GM23248 (cell line): ENCODE measurements at regions not wholly inside any gene's neighbourhood (a gene's known extent, or its start where the extent isn't known, plus 50 kb on each side); places are given as distances from the start of the nearest gene placed in this dataset.
A peak's percentile ranks its signal among the peaks of the same experiment; 100 is the strongest.

Source experiments
- DNase-seq: peaks from one replicate; pipeline ENCODE4 v3.0.0-alpha.2; 2015
- H2AFZ ChIP-seq: fragments of 200-600 bp; sonication (generic); 2 replicates; pipeline ENCODE4 v1.6.1; 2016; ENCODE audit warnings: antibody characterized with exemption
- H3F3A ChIP-seq: fragments of 200-600 bp; sonication (generic); 2 replicates; pipeline ENCODE4 v1.6.1; 2016; ENCODE audit warnings: mild to moderate bottlenecking, antibody characterized with exemption, mixed run types; ENCODE audit not compliant: insufficient read depth
- H3K27ac ChIP-seq: fragments of 200-600 bp; sonication (generic); 2 replicates; pipeline ENCODE4 v1.5.1; 2016; ENCODE audit warnings: mild to moderate bottlenecking
- H3K27me3 ChIP-seq: fragments of 200-600 bp; sonication (generic); replicated peaks from 2 replicates; pipeline ENCODE4 v1.6.1; 2016; ENCODE audit warnings: mild to moderate bottlenecking; ENCODE audit not compliant: insufficient read depth
- H3K36me3 ChIP-seq: fragments of 200-600 bp; sonication (generic); 2 replicates; pipeline ENCODE4 v1.6.1; 2016; ENCODE audit warnings: low read depth, mild to moderate bottlenecking
- H3K4me1 ChIP-seq: fragments of 200-600 bp; sonication (generic); 2 replicates; pipeline ENCODE4 v1.6.1; 2016; ENCODE audit warnings: mild to moderate bottlenecking; ENCODE audit not compliant: insufficient read depth
- H3K4me2 ChIP-seq: fragments of 200-600 bp; sonication (generic); one replicate; pipeline ENCODE4 v1.6.1; 2016; ENCODE audit warnings: mild to moderate bottlenecking; ENCODE audit not compliant: unreplicated experiment
- H3K4me3 ChIP-seq: fragments of 200-600 bp; sonication (generic); 2 replicates; pipeline ENCODE4 v1.5.1; 2016; ENCODE audit warnings: mild to moderate bottlenecking
- H3K79me2 ChIP-seq: fragments of 200-600 bp; sonication (generic); 2 replicates; pipeline ENCODE4 v1.6.1; 2016; ENCODE audit warnings: mild to moderate bottlenecking; ENCODE audit not compliant: insufficient read depth
- H3K9ac ChIP-seq: fragments of 200-600 bp; sonication (generic); 2 replicates; pipeline ENCODE4 v1.6.1; 2016; ENCODE audit warnings: mild to moderate bottlenecking
- H3K9me2 ChIP-seq: fragments of 200-600 bp; sonication (generic); 2 replicates; pipeline ENCODE4 v1.6.1; 2016; ENCODE audit warnings: mixed run types, mild to moderate bottlenecking, moderate library complexity; ENCODE audit not compliant: insufficient read depth
- H3K9me3 ChIP-seq: fragments of 200-600 bp; sonication (generic); one replicate; pipeline ENCODE4 v1.6.1; 2017; ENCODE audit warnings: low read depth
- H4K20me1 ChIP-seq: fragments of 200-600 bp; sonication (generic); 2 replicates; pipeline ENCODE4 v1.6.0; 2016; ENCODE audit not compliant: insufficient read depth
- EZH2 ChIP-seq: fragments of 200-600 bp; sonication (generic); IDR thresholded peaks from 2 replicates; pipeline ENCODE4 v1.6.1; 2018; ENCODE audit warnings: antibody characterized with exemption, mild to moderate bottlenecking; ENCODE audit not compliant: insufficient read depth, poor library complexity, severe bottlenecking
- EZH2phosphoT487 ChIP-seq: fragments of 200-600 bp; sonication (generic); IDR thresholded peaks from 2 replicates; pipeline ENCODE4 v1.6.1; 2018; ENCODE audit warnings: antibody characterized with exemption, moderate library complexity, mild to moderate bottlenecking, low read depth; ENCODE audit not compliant: insufficient read depth
- WGBS, 2 experiments: methylation state at CpG; one replicate each; pipeline ENCODE4 v1.1.6; 2015 to 2017; ENCODE audit warnings: low lambda C conversion rate in 2 of 2, low coverage in 1 of 2; ENCODE audit errors: missing lambda C conversion rate in 2 of 2; 5-methylcytosine and 5-hydroxymethylcytosine counted together
- in situ Hi-C: fragments of 300-500 bp; cut with MboI; formaldehyde crosslinking; loops from 2 replicates; pipeline ENCODE4 v1.15.0; 2020

DNA sequence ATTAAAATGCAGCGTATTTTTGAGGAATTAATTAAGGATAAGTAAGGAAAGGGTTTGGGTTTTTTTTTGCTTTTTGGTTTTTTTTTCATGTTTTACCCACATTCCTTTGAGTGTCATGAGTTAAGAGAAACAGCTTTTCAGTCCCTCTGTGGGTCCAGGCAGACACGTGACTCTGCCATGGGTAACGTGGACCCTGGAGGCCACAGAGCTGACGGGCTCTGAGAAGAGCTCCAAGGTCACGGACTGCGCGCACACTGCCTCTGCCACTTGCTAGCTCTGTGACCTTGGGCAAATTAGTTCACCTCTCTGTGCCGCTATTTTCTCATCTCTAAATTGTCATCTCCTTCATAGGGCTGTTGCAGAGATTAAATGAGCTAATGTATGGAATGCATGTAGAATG lies 588.2 kb upstream of the CDH11 start:
- Histone ChIP-seq H3K9me2 (no peaks in the 10 kb centered on the region), H3K4me1 (no peaks in the 10 kb centered on the region), H3K36me3 (no peaks in the 10 kb centered on the region), H3F3A (no peaks in the 10 kb centered on the region), H3K9me3 (no peaks in the 10 kb centered on the region), H4K20me1 (no peaks in the 10 kb centered on the region), H3K27me3 (no peaks in the 10 kb centered on the region), H3K4me2 (no peak overlapping the region), H3K79me2 (no peaks in the 10 kb centered on the region), H3K27ac (no peak overlapping the region), H2AFZ (no peak overlapping the region), H3K9ac (no peak overlapping the region), H3K4me3 (no peak overlapping the region)
- DNase-seq: no peak
- TF ChIP-seq EZH2: no peak
- TF ChIP-seq EZH2phosphoT487: no peak
- in situ Hi-C loops: no loop called here
- WGBS, 2 experiments: 88 to 91% methylated on average over 8 of the region's 8 CpGs

DNA sequence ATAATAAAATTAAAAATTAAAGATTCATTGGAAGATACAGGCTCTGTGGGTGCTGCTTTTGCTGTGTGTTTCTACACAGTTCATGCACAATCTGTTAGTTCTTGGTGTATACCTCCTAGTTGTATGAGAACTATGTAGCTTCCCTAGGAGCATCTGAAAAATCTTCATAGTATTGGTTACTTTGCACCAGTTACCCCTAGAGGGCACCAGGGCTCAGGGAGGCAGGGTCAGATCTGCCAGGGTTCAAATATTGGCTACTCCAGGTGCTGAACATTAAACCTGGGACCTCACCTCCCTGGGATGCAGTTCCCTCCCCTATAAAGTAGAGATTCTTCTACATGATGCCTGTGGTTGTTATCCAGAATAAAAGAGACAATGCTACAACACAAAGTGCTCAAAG lies 583.0 kb upstream of the CDH11 start:
- H3F3A ChIP-seq: no peaks in the 10 kb centered on the region
- DNase-seq: peak; percentile 36

DNA sequence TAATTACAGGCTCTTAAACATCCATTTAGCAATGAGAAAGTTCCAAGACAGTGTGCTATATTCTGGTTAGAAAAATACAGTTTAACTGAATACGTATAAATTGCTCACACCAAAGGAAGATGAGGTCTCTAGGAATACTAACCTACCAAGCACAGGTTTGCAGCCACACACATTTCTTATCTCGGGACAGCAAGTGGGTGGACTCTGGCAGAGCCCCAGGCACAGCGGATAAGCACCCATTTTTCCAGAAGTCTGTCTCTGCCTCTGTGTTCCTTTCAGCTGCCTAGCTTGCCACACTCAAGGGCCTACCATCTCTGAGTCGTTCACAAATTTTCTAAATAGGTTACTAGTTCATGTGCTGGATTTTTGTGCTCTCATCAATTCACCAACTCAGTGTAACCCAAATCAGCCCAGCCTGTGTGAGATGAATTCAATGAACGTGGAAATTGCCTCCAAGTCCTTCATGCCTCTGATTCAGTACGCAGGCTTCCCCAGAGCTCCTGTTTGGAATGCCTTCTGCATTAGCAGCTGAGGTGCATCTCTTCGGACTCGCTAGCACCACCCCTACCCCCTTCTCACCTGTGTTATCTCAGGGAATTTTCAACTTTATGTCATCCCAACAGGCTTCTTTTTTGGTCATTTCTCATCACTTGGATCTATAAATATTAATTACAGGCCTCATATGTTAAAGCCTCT lies 581.0 kb upstream of the CDH11 start:
- WGBS, 2 experiments: 88 to 89% methylated on average over 8 of the region's 8 CpGs
- no peak for DNase-seq
- H3K4me2 ChIP-seq: no peak overlapping the region
- no peaks in the 10 kb centered on the region for H3K9me2 ChIP-seq
- H3K36me3 ChIP-seq: no peaks in the 10 kb centered on the region
- peaks cover 17% of the 10 kb centered on the region for H3K4me1 ChIP-seq
- no peaks in the 10 kb centered on the region for H3K79me2 ChIP-seq
- no peak overlapping the region for H3K4me3 ChIP-seq
- no peak overlapping the region for H3K9ac ChIP-seq
- no peaks in the 10 kb centered on the region for H3K9me3 ChIP-seq
- H2AFZ ChIP-seq: no peak overlapping the region
- no peak for TF ChIP-seq EZH2
- TF ChIP-seq EZH2phosphoT487: no peak
- no peaks in the 10 kb centered on the region for H3K27me3 ChIP-seq
- H3F3A ChIP-seq: no peaks in the 10 kb centered on the region
- in situ Hi-C loops: no loop called here
- H3K27ac ChIP-seq: no peak overlapping the region
- H4K20me1 ChIP-seq: no peaks in the 10 kb centered on the region

More for the DNA sequence above, 583.0 kb upstream of the CDH11 start:
- TF ChIP-seq EZH2phosphoT487: no peak
- no peak for TF ChIP-seq EZH2
- Histone ChIP-seq H3K4me1 (0 out of 2 replicates have a peak, but pooled peaks cover 7% of the 10 kb centered on the region), H3K36me3 (no peaks in the 10 kb centered on the region), H3K27me3 (no peaks in the 10 kb centered on the region), H3K9me3 (no peaks in the 10 kb centered on the region), H4K20me1 (no peaks in the 10 kb centered on the region), H2AFZ (no peak overlapping the region), H3K4me3 (no peak overlapping the region), H3K27ac (no peak overlapping the region), H3K4me2 (no peak overlapping the region), H3K9ac (no peak overlapping the region), H3K9me2 (no peaks in the 10 kb centered on the region), H3K79me2 (no peaks in the 10 kb centered on the region)
- in situ Hi-C loops: no loop called here

DNA sequence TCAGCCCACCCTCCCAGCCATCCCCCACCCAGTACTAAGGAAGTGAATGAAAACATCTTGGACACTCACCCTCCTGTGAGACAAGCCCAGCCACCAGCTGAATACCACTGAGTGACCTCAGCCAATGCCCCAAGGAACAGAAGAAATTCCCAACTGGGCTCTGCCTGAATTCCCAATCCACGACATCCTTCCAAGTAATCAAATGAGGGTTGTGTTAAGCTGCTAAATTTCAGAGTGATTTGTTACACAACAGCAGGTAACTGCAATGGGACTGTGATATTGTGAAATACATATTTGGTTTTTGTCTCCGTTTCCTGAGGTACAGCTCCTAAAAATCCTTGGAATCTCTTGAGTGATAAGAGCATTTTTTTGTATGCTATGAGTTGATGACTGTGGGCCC lies 578.7 kb upstream of the CDH11 start:
- H3K27me3 ChIP-seq: no peaks in the 10 kb centered on the region
- TF ChIP-seq EZH2 (no peak), EZH2phosphoT487 (no peak)
- no peaks in the 10 kb centered on the region for H3F3A ChIP-seq
- H2AFZ ChIP-seq: no peak overlapping the region
- H3K4me3 ChIP-seq: no peak overlapping the region
- no peaks in the 10 kb centered on the region for H4K20me1 ChIP-seq
- no peaks in the 10 kb centered on the region for H3K36me3 ChIP-seq
- peaks cover 17% of the 10 kb centered on the region for H3K4me1 ChIP-seq
- no peak overlapping the region for H3K4me2 ChIP-seq
- H3K79me2 ChIP-seq: no peaks in the 10 kb centered on the region
- peak; percentile 17 for DNase-seq
- H3K9me2 ChIP-seq: no peaks in the 10 kb centered on the region
- H3K27ac ChIP-seq: no peak overlapping the region
- 74 to 88% methylated on average over 2 of the region's 2 CpGs for WGBS, 2 experiments
- no peaks in the 10 kb centered on the region for H3K9me3 ChIP-seq
- H3K9ac ChIP-seq: no peak overlapping the region
- in situ Hi-C loops: no loop called here

DNA sequence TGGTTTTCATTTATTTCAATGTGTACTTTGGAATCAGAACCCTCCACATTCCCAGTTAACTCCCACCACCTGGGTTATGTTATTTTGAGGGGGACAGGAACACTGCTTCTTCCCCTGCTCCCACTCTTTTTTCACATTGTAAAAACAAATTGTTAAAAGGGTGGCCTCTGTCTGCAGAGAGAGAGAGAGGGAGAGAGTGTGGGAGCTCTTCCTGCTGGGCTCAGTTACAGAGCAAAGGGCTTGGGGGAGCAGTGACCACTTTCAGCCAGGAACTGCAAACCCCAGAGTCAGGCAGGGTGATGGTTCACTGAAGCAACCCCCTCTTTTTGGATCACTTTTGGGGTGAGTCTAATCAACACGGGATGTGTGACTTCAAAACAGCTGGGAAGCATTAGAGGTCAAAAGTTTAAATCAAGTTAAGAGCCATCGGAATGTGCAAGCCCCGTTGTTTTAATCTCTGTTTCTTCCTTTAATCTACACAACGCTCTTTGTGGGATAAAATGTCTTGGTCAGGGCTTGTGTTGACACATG lies 577.0 kb upstream of the CDH11 start:
- in situ Hi-C loops: no loop called here
- WGBS, 2 experiments: 12 to 14% methylated on average over 4 of the region's 4 CpGs

More for the DNA sequence above, 577.0 kb upstream of the CDH11 start:
- Histone ChIP-seq H3K36me3 (no peaks in the 10 kb centered on the region), H3K9me2 (no peaks in the 10 kb centered on the region), H4K20me1 (no peaks in the 10 kb centered on the region), H3K79me2 (no peaks in the 10 kb centered on the region), H3K27ac (no peak overlapping the region), H3K9ac (no peak overlapping the region), H3K4me1 (peaks cover 17% of the 10 kb centered on the region), H3K4me3 (no peak overlapping the region; the same call in 1 of the 2 replicates), H3F3A (no peaks in the 10 kb centered on the region), H2AFZ (peak overlapping the region; percentile 42; the same call in 1 of the 2 replicates), H3K9me3 (no peaks in the 10 kb centered on the region), H3K4me2 (peak overlapping the region; percentile 39), H3K27me3 (no peaks in the 10 kb centered on the region)
- DNase-seq: peak; percentile 22
- TF ChIP-seq EZH2phosphoT487 (no peak), EZH2 (no peak)
